ENCODE measurements at regions not wholly inside any gene's neighbourhood (a gene's known extent, or its start where the extent isn't known, plus 50 kb on each side); places are given as distances from the start of the nearest gene placed in this dataset.

DNA sequence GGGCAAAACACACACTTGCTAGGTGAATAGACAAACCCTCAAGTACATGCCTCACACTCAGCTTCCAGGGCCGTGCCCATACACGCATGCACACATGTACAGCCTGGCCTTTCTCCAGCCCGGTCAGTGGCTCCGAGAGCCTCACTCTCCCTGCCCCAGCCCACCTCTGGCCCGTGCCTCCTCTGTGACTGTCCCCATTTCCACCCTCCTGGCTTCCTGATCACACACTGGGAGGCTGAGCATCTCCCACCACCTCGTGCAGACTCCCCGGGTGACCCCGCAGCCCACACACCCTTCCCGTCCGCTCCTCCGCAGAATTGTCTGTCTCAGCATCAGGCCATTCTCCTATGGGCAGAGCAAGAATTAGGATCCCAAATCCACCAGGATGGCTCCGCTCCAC lies 634.1 kb downstream of the TBC1D22A start:
- TF ChIP-seq CTCF (IDR thresholded peaks at IDR 0.05; ENCODE audit: low read length) (no peak), EZH2 (optimal IDR thresholded peaks at IDR 0.05; ENCODE audit: low read depth, low read length) (no peak), EZH2phosphoT487 (IDR thresholded peaks at IDR 0.05; ENCODE audit: low read length) (no peak)

Measured in MM.1S (cell line).